ENCODE measurements at regions not wholly inside any gene's neighbourhood (a gene's known extent, or its start where the extent isn't known, plus 50 kb on each side); places are given as distances from the start of the nearest gene placed in this dataset.

DNA sequence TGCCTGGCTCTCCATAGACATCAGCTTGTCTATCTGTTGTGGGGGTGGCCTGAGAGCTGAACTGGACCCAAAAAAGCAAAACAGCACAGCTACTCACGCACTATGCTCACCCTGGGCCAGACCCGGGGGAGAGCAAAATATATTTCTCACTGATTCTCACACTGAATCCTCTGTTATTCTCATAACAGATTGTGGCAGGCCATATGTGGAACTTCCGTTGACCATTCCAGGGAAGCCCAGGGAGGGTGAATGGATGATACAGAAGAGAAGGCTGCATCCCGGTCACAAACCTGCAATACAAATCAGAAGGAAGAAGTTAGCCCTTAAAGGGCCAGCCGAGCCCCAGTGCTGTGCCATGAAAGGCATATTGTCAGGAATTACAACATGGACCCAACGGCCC, 362.5 kb downstream of the ZNF536 start:
- DNase-seq: no peak

DNA sequence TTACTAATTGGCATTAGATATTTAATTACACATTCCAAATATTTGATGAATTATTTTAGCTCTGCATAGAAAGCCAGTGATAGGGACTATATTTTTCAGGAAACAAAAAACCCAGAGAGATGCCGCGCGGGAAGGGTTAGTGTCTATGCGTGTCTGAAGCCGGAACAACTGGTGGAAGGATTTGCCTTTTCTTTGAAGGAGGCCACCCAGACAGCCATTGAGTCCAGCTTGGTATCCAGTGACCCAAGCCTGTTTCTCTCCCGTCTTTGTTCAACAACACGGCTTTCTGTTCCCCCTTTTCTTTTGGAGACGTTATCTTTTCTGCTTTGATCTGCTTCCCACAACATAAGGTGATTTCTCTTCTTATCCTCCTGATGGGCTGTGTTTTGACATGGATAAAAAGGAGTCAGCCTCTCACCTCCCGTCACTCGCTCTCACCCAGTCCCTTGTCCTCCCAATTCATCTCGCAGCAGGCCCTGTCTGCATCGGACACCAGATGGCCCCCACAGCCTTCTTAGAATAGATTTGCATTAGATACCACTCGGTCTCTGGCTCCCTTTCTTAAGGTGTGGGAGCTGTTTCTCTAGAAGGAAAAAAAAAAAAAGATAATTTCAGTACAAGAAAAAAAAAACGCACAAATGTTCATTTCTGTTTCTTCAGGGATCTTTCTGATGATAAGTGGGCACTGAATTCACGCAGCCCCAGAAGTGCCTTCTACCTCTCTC, 361.8 kb downstream of the ZNF536 start:
- no peak for DNase-seq

DNA sequence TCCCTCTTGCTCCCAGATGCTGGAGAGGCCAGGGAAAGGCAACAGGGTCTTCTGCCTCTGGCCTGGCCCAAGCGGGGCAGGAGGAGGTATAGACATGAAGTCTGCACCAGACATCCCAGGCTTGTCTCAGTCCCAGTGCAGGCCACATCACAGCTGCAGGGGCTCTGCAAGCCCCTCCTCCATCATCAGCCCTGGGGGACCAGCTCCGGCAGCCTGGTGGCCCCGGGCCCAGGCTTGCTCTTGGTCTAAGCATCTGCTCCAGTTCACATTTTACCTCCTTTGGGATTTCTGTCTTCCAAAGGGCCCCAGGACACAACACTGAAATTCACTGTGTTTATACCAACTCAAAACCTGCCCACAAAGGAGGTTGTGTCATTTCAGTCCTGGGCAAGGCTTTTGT, 359.4 kb downstream of the ZNF536 start:
- DNase-seq: no peak

DNA sequence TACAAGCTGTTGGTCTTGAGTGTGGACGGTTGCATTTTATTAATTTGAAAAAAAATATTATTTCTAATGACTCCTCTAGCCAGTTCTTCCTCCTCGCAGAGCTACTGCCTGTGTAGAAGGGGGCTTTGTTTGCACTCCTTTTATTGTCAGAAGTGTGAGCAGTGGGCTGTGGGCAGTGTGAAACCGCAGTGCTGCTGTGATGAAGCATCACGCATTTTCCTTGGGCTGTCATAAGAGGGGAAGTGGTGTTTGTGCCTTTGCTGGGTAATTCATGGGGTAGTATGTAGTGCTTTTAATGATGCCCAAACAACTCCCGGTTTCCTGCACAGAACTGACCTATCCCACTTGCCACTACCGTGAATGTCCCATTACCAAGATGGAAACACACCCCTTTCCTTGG, 357.3 kb downstream of the ZNF536 start:
- no peak for DNase-seq

DNA sequence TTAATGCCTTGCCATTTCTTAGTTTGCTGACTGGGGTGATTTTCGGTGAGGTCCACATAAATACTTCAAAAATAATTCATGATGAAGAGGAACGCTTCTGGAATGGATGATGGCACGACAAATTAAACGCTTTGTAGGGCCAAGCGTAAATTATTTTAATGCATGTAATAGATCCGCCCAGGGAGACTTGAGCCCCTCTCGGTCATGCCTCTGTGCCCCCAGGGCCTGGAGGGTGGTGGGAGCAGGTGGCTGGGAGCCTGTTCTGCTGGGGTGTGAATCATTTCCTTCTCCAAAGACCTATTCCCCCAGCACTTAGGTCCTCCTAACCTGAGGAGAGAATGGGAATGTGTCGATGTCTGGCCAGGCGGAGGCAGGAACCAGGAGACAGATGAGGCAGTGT, 350.6 kb downstream of the ZNF536 start:
- no peak for DNase-seq

DNA sequence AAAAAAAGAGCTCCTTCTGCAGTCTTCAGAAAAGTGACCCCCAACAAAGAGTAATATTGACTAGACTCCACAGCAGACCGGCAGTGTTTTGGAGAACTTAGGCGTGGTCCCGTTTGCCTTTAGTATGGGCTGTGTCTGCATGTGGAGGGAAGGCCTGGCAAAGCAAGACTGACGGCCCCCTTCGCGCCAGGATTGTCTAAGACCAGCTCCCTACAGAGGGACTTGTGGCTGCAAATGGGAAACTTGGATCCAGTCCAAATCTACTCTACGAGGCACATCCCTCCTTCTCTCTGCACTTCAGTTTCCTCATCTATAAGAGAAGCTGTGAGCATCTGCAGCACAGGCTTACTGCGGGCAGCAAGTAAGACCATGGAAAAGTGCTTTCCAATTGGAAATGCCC, 350.0 kb downstream of the ZNF536 start:
- DNase-seq: no peak

DNA sequence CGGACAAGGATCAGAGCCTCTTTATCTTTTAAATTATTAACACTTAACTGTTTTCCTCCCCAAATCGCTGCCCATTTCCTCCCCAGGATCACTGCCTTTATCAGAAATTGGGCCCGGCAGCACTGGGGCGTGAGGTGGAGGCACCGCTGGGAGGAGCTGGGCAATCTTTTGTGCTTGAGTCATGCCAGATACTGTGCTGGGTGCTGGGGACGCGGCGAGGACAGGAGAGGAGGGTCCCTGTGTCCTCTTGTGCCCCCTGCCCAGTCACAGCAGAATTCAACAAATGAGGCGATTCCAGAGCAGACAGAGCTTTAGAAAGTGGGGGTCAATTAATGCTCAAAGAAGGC, 347.8 kb downstream of the ZNF536 start:
- DNase-seq: peak; percentile 24

DNA sequence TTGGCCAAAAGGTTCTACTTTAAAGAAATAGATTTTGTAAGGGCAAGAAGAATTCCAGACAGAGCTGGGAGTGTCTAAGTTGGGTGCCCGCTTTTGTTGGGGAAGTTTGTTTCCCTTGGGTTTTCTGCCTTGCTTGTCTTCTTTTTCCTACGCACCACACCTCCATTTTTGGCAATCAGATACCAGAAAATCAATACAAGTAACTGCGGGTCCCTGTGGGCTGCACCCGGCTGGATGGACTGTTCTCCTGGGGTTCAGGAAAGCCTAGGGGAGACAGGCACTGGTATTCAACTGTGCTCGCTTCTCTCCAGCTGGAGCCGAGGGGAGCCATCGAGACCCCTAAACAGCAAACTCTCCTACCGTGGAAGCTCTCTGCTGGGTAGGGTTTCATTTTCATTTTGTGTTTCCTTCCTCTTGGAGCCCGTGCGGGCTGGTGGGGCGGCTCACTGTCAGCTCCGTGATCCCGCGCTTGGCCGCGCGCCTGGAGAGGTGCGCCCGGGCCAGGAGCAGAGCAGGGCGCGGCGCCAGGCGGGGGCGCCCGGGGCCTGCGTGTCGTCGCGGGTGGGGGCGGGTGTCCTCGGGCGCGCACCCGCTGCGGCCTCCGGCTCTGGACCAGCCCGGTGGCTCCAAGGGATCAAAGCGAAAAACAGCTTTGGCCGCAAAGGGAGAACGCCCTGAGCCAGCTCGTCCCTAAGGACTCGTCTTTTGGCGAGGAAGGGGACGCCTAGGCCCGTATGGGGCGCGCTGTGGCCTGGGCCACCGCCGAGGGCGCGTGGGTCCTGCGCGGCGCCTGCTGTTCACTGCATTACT, 347.2 kb downstream of the ZNF536 start:
- peak; percentile 47 for DNase-seq

DNA sequence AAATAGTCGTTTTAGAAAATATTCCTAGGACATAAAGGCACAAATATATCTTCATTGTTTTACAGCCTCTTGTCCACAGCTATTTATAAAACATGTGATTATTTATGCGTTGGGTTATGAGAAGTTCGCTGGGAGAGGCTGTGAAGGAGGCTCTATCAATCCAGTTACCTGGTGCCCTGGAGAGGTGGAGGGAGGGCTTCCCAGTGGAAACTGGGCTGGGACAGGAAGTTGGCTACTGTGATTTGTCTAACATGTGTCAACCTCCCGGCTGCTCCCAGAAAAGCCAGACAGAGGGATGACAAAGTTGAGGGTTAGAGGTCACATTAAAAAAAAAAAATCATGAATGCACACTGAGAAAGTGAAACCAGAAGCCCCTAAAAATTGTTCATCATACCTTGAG, 346.5 kb downstream of the ZNF536 start:
- DNase-seq: no peak

DNA sequence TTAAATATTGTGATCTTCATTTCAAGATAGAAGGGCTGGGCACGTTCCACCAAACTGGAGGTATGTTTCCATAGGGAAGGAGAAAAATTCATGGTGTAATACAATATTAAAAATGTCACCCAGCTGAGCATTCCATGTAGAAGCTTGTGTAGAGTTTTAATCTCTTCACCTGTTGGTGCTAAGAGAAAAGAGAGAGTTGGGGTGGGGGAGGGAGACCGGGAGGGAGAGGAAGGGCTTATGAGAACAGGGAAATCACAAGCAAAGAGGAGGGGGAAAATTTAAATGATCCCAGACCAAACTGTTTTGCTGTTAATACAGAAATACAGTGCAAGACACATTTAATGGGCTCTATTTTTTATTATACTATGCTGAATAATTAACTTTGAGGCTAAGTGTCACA, 345.8 kb downstream of the ZNF536 start:
- no peak for DNase-seq

DNA sequence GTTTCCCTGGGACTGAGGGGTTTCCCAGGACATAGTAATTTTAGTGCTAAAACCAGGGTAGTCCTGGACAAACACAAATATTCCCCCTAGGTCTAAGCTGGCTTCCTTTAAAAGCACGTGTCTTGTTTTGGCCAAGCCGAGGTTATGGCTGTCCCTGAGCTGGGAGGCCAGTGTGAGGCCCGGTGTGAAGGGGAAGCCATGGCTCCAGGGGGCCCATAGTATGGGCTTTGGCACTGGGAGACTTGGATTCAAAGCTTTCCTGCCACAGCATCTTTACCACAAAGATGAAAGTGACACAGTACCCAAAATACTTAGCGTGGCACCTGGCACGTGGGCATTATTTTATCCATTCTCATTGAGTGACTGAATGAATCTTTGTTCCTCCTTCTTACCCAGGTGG, 345.2 kb downstream of the ZNF536 start:
- DNase-seq: no peak

DNA sequence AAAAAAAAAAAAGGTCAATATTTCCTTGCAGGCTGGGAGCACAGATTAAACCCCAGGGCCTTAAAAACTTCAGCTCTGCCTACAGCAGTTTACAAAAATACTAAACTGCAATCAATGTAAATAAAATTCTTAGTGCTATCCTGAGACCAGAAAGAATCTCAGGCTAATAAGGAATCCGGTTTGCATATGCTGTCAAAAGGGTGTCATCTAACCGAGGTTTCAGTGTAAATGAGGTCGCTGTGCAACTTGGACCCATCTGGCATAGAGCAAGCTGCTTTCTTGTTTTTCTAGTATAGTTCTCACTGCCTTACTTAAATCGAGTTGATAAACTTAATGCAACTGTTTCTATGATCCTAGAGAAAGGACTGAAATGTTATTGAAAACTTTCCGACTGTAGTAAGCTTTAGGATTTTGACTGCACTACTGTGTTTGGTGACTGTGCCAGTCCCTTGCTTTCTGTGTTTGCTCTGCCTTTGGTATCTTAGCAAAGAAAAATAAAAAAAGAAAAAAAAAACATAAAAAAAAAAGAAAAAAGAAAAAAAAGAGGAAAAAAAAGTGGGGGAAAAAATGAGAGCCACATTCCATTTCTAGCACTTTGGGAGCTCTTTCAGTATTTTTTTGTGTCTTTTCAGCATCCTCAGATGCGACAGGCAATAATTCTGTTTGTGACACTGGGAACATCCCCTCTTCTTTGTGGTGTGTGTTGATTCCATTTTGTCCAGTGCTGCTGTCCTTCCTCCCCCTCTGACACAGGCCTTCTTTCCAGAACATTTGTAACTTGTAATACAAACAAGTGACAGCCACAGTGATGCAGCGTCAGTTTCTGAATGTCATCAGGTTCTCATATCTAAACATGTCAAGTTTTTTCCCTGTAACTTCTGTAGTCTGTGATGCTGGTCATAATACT, 340.5 kb downstream of the ZNF536 start:
- DNase-seq: no peak

DNA sequence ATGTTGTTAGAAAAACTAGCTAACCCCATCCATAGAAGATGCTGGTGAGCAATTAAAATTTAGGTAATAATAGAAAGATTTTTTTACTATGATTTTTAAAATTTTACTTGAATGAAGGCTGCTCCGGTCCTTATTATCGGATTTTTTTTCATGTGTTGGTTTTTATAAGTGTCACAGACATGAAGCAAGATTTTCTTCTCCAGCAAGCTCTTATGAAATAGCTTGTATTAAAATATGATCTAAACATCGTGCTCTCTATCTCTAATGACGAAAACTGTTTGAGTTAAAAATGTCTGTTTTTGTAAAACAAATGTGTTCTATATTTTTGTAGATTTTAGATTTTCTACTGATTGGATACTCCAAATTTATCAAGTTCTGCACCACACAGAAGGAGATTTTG, 339.6 kb downstream of the ZNF536 start:
- DNase-seq: no peak

DNA sequence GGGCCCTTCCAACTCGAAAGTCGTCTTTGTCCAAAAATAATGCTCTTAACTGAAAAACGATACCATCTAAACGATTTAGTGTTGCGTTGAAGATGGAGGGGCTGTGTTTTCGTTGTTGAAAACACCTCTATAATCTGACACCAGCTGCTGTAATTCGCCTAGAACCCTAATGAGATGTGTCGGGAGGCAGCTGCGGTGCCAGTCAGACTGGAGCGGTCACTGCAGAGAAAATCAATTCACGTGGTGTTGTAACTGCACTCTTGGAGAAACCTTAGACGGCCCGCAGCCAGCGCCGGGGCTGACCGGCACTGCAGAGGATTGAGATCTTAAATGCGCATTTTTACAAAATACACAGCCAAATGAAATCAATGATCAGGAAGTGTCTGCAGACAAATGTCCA, 339.1 kb downstream of the ZNF536 start:
- no peak for DNase-seq

DNA sequence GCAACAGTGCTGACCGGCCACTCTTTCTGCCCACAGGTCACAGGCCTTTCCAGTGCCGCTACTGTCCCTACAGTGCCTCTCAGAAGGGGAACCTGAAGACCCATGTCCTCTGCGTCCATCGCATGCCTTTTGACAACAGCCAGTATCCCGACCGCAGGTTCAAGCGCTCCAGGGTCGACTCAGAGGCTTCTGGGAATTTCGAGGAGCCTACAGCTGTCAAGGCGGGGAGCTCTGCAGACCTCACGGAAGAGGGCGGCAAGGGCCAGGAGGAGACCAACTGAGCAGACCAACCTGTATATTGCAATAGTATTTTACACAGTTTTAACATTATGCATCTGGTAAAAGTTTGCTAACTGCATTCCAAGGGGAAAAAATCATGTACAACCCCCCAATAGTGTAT, 338.5 kb downstream of the ZNF536 start:
- DNase-seq: no peak

DNA sequence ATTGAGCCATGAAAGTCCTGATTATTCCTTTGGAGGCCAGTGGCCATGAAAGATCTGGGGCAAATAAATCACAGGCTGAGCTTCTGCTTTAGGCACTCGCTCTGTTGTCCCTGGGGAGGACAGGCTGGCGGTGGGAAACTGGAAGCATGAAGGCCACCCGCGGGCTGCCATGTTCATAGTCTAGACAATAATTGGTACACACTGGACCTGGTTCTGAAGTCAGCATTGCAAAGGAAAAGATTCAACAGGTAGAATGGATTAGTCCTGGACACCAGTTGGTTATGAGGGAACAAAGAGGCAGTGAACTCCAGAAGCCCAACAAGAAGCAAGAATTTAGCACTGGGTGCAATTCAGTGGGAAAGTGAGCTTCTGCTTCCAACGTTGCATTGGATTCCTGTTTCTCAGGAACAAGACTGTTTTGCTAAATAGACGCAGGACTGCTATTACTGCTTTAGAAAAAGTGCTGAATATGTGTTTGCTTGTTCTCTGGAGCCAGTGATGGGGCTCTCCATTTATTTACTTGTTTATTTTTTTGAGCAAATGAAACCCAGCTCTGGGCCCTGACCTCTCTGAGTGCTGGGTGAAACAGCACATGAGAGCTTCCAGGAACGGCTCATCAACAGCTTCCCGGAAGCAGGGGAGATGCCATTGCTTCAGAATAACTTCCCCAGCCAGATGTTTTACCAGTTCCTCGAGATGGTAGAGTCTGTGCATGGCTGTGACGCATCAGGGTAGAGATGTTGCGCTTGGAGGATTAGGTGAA, 336.4 kb downstream of the ZNF536 start:
- no peak for DNase-seq

DNA sequence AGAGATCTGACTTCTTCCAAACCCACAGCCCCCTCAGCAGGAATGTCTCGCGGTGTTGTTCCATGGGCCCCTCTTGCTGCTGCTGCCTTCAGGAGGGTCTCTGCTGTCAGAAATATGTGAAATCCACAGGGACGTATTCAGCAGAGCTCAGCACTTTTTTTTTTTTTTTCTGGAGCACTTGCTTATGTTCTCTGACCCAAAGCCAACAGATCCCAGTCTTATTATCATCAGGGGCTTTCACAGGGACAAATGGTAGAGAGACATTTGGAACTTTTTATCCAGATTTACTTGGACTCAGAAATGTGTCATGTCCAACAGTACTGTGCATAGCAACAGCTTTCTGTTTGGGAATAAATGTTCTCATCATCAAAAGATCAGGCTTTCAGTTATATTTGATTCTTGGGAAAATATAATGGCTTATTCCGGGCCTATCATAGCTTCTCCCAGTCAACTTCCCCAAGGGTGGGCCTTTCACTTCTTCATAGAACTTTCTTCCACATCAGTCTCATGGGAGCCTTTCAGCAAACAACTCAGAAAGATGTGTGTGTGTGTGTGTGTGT, 332.7 kb downstream of the ZNF536 start:
- no peak for DNase-seq

DNA sequence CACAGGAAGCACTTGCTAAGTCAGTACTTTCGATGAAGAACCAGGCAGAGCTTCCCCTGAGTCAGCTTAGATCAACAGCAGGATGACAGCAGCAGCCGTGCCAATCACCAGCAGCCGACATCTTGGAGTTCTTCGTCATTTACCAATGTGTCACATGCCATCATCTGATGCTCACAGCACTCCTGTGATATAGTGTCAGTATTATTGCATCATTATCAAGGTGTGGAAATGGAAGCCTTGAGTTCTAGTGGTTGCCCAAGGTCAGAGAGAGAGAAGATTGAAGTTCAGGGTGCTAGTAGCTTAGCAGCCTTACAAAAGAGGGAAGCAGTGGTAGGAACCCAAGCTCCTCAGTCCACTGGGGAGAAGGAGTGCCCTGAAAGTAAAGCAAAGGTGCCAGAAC, 331.5 kb downstream of the ZNF536 start:
- DNase-seq: no peak

DNA sequence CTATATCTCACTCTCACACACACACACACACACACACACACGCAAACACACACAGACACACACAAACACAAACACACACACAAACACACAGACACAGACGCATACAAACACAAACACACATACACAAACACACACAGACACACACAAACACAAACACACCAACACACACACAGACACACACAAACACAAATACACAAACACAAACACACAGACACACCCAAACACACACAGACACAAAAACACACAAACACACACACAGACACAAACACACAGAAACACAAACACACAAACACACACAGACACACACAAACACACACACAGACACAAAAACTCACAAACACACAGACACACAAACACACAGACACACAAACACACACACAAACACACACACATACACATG, 329.0 kb downstream of the ZNF536 start:
- DNase-seq: no peak

DNA sequence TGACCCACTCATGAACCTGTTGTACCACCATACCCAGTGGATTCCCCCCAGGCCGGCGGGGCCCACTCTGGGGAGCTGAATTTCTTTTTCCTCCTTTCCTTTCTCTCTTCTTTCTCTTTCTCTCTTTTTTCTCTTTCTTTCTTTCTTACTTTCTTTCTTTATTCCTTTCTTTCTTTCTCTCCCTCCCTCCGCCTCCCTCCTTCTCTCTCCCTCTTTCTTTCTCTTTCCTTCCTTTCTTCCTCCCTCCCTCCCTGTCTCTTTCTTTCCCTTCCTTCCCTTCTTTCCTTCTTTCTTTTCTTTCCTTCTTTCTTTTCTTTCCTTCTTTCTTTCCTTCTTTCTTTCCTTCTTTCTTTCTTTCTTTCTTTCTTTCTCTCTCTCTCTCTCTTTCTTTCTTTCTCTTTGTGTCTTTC, 327.7 kb downstream of the ZNF536 start:
- no peak for DNase-seq

DNA sequence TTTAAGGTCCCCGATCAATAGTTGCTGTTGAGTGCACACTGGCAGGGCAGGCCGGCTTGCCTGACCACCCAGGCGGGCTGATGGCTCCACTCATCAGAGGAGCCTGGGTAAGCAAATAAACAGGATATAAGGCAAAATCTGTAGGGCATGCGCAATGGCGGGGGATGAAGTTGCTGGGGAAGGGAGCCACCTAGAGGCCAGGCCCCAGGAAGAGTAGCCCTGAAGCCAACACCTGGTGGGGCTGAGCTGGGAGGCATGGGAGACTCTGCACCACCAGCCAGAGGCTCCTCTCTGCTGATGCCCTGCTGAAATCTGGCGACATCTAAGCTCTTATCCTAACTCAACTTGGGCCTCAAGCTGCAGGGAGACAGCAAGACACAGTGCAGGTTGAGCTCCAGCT, 324.3 kb downstream of the ZNF536 start:
- no peak for DNase-seq

DNA sequence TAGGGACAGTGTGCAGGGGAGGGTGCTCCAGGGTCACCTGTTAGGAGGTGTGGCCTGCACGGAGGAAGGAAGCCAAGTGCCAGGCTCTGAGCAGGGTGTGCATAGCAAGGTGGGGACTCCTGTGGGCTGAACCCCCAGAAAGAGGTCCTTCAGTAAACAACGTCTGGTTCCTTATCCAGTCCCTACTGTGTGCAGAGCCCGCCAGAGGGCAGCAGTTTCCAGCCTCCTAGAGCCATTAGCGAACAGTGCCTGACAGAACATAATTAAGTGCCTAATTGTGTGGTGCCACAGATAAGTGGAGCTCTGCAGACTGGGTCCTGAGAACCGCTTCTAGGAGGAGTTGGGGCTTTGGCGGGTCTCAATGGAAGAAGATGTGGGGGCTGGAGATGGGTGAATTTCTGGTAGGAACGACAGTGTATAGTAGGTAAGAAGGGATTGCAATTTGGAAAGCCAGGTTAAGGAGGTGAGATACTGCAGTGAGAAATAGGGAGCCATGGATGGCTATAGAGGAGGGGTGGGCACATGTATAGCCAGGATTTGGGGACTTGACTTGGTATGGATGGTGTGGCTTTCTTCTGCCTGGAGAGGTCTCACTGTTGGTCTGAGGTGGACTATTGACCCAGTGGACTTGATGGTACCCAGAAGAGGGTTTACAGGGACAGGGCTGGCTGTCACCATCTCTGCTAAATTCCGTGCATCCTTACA, 323.1 kb downstream of the ZNF536 start:
- DNase-seq: no peak

All from fibroblast of skin of back (primary cell).